SU-DHL-6 (cell line): ENCODE measurements at regions not wholly inside any gene's neighbourhood (a gene's known extent, or its start where the extent isn't known, plus 50 kb on each side); places are given as distances from the start of the nearest gene placed in this dataset.
"Not testable (repeated sequence)": the region's sequence is repeated elsewhere in the genome, so short reads cannot be mapped to it uniquely, and the experiment has no call there.

Experiments used
- EZH2phosphoT487 ChIP-seq: fragments of 200-600 bp; sonication (generic), shearing (Covaris generic); conservative IDR thresholded peaks from 2 replicates; pipeline ENCODE4 v1.6.1; 2018; ENCODE audit warnings: mild to moderate bottlenecking, antibody characterized with exemption, low read length, moderate library complexity, mixed read lengths
- TF ChIP-seq, protein P1 (sequence below): fragments of 200-600 bp; sonication (generic); IDR thresholded peaks from one replicate; pipeline ENCODE4 v1.5.1; 2017; ENCODE audit warnings: antibody characterized with exemption, mild to moderate bottlenecking, low read length, moderate library complexity; ENCODE audit not compliant: insufficient read depth, poor library complexity, severe bottlenecking

DNA sequence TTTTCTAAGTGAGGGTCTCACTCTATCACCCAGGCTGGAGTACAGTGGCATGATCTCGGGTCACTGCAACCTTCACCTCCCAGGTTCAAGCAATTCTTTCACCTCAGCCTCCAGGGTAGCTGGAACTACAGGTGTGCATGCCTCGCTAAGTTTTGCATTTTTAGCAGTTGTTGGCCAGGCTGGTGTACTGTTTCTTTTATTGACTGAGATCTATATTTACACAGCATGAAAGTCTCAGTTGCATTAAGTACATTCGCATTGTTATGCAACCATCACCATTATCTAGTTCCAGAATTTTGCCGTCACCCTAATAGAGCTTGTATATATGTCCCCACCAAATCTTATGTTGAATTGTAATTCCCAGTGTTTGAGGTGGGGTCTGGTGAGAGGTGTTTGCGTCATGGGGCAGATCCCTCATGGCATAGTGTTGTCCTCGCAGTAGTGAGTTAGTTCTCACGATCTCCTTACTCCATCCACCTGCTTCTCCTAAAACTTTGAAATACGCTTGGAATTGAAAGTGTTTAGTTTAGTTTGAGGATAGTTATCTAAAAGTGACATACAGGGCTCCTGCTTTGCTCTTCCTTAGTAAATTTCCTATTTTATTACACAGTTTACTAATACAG lies 101.3 kb downstream of the SYT15B start:
- TF ChIP-seq, protein P1, sequence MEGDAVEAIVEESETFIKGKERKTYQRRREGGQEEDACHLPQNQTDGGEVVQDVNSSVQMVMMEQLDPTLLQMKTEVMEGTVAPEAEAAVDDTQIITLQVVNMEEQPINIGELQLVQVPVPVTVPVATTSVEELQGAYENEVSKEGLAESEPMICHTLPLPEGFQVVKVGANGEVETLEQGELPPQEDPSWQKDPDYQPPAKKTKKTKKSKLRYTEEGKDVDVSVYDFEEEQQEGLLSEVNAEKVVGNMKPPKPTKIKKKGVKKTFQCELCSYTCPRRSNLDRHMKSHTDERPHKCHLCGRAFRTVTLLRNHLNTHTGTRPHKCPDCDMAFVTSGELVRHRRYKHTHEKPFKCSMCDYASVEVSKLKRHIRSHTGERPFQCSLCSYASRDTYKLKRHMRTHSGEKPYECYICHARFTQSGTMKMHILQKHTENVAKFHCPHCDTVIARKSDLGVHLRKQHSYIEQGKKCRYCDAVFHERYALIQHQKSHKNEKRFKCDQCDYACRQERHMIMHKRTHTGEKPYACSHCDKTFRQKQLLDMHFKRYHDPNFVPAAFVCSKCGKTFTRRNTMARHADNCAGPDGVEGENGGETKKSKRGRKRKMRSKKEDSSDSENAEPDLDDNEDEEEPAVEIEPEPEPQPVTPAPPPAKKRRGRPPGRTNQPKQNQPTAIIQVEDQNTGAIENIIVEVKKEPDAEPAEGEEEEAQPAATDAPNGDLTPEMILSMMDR = not testable (repeated sequence)
- not testable (repeated sequence) for TF ChIP-seq EZH2phosphoT487
